HG02623 (cell line): ENCODE measurements at regions not wholly inside any gene's neighbourhood (a gene's known extent, or its start where the extent isn't known, plus 50 kb on each side); places are given as distances from the start of the nearest gene placed in this dataset.

ENCODE experiments used
- ATAC-seq: cut with Tn5 transposase; IDR thresholded peaks from one replicate; pipeline ENCODE4 v1.9.1; 2021; ENCODE audit warnings: moderate library complexity; ENCODE audit not compliant: unreplicated experiment

DNA sequence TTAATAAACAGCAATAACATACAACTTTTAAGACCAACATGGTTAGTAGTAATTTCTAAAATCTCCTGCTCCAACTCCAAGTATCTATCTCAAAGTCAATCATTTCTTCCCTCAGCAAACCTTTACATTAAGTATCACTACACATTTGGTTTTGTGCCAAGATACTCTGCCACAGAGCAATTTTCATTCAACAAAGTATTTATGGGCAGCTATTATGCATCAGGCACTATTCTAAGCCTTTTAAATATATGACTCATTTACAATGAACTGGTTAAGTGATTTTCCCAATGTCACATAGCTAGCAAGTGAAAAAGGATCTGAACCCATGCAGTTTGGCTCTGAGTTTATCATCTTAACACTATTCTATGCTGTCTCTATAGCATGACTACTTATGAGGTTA, 264.3 kb downstream of the NOL4 start:
- ATAC-seq = no peak

DNA sequence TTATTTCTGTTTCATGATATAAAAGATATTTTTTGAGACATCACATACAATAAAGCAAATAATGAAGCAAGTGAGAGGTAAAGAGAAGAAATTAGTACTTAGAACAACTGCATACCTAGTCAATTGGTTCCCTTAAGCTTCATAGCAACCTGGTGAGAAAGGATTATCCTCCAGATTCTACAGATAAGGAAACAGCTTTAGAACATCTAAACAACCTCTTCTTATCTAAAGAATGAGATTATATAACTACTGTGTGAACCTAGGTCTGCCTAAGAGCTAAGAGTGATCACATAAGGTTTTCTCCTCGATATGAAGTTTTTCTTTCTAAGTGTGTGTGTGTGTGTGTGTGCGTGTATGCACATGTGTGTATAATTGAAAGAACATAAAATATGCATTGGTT, 265.1 kb downstream of the NOL4 start:
- ATAC-seq = no peak

DNA sequence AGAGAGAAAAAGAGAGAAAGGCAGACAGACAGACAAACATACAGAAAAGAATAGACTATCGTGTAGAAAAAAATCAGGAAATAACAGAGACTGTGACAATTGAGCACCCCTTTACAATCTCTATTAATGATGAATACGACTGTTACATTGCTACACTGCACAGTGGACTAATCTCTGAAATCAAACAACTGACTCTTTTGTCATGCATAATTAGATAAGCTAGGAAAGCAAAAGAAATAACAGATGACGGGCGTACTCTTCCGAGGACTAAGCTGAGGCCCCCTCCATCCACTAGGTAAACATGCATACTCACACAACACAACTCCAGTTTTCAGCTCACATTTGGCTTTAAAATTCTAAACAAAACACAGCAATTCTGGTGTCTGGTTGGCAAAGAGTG, 267.0 kb downstream of the NOL4 start:
- ATAC-seq = no peak

DNA sequence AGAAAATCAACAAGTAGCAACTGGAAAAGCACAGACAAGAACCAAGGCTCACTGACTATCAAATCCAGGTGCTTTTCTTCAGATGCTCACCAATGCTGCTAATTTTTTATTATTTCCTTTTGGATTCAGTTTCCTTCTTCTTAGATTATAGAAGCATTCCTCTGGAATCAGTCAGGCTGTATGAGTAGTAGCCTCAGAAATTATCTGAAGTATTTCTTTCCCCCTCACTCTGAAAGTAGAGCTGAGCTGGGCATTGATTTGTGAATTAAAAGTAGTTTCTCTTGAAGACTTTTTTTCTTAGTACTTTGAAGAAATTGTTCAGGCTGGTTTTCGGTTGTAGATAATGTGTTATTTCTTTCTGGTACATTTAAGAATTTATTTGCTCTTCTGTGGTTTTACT, 273.7 kb downstream of the NOL4 start:
- no peak for ATAC-seq

DNA sequence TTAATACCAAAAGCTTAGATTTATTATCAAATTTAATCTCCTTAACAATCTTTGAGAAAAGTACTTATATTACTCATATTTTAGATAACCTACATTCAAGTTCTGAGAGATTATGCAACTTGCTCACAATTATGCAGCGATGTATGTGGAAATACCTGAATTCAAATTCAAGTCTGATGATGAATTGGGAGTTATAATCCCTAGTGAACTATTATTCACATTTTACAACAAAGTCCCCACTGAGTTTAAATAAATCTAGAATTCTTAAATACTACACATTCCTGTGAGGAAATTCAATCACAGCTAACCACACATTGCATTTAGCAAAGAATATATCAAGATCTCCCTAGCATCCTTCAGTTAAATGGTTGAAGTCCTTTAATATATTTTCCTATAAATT, 278.4 kb downstream of the NOL4 start:
- no peak for ATAC-seq

DNA sequence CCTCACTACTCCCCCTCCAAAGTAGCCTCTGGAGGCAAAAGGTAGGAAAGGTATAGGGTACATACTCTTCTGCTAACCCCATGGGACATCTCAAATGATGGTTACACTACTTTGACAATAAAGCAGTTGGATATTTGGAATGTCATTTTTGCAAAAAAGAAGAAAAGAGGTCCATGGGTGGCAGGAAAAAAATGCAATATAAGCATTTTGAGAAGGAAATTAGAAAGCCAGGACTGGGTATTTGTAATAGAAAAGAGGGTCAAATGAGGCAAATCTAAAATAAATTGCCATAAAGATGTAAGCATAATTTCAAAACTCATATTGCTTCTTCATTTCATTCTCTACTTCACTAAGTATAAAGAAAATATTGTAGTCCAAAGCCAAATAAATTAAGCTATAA, 280.2 kb downstream of the NOL4 start:
- no peak for ATAC-seq

DNA sequence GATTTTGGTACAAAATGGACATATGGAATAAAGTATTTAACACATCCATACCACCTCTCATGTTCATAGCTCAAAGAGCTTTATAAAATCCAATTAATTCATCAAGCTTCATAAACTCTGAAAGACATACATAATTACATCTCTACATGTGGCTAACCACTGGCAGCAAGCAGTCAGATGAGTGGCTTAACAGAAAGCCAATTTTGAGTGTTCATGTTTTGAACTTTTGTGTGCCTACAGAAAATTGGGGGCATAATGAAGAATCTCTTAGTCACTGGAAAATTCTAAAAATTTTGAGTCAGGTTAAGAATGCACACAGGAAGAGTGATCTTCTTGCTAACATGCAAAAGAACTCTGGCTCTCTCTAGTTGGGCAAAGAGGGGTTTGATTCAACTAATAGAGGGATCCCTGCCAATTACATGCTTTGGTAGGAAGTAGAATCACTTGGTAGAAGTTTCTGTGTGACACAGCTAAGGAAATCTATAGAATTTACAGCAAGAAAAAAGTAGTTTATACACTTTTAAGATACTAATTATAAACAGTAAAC, 287.4 kb downstream of the NOL4 start:
- no peak for ATAC-seq

DNA sequence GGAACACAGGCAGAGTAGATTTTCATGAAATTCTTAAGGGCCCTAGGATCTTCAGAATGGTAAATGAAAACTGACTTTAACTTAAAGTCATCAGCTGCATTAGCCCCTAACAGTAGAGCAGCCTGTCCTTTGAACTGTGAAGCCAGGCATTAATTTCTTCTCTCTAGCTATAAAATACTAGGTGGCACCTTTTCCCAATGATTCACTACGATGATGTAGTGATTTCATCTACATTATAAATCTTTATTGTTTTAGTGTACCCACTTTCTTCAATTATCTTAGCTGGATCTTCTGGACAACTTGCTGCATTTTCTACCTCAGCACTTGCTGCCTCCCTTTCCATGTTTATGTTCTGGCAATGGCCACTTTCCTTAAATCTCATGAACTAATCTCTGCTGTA, 290.5 kb downstream of the NOL4 start:
- ATAC-seq = no peak

DNA sequence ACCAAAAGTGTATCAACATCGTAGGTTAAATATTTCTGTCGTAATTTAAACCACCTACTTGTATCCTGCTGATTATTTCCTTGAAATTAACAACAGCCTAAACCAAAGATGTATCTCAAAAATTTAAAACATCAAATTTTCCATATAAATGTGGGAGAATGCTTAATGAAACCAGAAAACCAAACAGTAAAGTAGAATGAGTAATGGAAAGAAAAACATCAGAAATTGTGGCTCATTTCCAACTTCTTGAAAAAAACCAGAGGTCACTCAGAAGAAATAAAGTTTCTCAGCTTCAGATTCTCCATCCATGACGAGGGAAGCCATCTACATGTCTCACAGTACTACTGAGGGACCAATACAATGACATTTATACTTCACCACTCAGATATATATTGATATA, 296.5 kb downstream of the NOL4 start:
- ATAC-seq = no peak

DNA sequence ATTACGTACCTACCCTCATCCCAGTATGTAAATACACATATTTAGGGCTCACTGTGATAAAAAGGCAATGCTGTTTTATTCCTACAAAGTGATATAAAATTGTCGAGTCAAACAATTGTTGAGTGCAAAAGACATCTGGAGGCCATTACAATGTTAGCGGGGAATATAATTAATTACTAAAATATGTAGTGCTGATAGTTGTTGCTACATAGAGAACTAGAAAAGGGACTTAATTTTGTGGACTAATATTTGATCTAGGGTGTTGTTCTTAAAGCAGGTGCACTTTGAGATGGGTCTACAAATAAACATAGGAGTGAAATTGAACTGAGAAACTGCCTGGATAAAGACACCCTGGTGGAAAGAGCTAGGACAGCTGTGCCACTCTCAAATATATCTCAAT, 300.1 kb downstream of the NOL4 start:
- no peak for ATAC-seq

DNA sequence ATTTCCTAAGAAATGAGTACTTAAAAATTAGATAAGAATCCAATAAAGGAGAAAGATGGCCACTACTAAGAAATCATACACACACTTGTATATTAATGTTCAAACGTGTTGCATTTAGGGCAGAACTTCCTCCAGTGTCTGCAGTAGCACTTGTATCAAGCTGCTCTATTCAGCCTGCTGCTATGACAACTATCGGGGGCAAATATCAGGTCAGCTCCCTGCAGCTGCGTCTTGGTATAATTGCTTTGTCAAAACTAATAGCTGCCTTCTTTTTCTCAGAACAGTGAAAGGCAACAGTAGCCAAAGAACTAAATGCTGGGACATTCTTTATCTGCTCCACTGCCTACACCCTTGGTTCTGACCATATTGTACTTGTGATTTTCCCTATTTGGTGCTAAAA, 300.7 kb downstream of the NOL4 start:
- ATAC-seq = no peak

DNA sequence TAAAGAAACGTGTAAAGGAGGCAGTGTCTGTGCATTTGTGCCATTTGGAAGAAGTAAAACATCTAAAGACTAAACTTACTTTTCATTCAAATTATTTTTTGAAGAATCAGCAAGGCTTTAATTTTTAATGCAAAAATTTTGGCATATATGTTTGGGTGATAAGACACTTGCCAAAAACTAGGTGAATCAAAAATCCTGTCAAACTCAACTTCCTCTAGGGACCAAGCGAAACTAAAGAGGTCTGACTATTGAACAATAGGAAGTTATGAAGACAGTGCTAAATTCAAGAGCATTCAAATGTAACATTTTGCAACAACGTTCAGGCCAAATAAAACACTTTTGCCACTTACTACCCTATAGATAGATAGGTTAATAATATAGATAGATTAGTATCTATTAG, 306.1 kb downstream of the NOL4 start:
- ATAC-seq = no peak

DNA sequence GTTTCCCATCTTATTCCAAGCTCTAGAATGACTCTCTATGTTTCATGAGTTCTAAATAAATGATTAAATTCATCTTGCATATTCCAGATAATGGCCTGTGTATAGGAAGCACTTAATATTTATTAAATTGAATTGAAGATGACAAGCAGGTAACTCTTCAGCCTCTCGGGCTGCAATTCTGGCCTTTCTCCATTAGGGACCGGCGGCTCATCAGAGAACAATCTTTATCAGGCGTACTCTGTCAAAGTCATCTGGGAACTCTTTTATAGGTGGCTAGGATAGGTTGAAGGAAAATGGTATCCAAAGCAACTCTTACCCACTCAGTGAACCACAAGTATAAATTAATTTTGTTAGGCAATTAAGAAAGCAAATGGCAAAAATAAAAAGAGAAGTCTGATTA, 308.5 kb downstream of the NOL4 start:
- no peak for ATAC-seq

DNA sequence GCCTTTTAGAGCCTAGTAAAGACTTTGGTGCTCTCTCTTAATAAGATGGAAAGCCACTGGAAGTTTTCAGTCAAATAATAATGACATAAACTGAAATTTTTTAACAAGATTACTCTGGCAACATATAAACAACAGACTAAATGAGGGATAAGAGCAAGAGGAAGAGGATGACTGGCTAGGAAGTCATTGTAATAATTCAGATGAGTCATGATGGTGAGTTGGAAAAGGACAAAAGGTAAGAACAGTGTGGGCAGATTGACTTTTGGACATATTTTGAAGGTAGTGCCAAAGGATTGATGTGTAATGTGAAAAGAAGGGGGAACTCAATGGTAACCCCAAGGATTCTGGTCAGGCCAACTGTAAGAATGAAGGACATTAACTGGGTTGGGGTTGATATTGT, 310.3 kb downstream of the NOL4 start:
- no peak for ATAC-seq

DNA sequence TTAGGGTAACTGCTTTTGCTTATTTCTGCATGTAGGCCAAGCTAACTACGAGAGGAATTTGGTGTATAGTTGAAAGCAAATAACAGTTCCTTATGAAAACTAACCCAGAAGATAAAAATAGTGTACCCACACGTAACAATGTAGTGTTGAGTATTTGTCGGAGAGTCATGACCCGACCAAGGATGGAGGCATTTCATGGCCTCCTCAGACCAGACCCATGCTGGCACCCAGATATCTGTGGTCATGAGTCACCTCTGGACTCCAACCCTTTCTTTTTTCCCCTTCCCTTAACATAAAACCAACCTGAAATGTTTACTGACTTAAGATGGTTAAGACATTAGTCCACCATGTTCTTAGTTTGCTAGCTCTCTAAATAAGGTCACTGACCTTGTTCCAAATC, 318.7 kb downstream of the NOL4 start:
- no peak for ATAC-seq

DNA sequence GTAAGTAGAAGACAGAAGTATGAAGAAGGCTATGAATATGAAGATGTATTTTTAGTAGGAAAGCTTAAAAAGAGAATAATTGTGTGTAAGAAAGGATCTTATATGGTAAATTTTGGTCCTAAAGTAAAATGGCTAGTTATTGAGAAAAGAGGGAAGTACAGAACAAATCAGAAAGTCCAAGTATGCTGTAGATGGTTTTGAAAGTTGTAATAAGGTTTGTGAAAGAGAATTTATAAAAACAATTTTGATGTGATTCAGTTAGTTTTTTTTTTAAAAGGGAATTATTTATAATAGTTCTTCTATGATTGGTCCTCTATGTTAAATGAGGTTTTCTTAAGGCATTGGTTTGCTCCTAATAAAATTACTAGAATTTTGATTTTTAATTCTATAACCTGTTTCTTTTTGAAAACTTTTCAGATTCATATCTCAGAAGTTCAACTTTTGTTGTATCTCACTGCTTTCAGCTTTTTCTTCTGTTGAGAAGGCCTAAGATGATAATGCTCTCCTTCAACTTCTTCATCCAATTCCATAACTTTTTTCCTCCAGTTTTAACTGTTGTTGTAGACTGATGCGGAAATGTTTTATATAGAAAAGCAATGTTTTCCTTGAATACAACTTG, 322.7 kb downstream of the NOL4 start:
- ATAC-seq = no peak

DNA sequence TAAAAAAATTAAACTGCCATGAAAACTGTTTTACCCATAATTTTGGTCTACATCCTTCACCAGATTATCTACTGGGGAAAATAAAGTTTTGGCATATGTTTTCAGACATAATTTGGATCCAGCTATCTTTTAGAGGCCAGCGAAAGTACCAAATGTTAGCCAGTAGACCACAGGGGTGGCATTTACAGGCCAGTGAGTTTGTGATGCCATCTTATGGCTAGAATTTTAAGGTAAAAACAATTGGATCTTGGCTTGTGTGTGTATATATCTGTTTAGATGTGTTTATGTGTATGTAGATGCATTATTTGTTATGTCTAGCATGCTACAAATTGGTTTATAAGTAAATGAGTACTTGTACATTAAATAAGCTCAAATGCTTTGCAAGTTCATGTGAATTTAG, 322.6 kb downstream of the ASXL3 start:
- no peak for ATAC-seq

DNA sequence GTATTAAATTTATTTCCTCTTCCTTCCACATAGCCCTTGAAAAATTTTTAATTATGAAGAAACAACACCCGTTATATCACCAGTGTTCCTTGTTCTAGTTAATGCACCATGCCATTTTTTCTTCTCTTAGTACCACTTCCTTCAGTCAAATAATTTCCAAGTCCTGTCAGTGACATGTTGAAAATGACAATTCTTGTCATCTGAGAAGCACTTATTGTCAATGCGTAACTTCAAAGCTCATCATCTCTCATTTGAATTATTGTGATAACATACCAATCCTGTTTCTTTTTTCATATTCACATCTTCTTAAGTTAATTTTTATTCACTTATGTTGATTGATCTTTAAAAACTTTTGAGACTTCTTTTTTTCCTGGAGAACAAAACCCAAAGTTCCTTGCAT, 320.4 kb downstream of the ASXL3 start:
- ATAC-seq = no peak

DNA sequence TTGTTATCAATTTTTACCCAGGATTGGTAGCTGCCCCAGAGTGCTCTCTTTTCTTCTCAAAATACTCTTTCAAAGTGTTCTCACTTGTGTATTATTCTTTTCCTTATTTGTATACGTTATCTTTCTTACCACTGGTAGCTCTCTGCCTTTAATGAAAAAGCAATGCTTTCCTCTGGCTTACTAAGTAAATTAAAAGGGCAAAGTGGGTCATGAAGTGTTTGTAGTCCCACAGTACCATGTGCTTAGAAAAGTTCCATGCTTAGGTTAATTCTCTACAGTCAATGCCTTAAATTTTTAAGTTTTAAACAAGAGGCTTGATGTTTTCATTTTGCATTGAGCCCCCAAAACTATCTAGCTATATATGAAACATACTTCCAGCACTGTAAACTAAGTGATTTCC, 300.2 kb downstream of the ASXL3 start:
- no peak for ATAC-seq

DNA sequence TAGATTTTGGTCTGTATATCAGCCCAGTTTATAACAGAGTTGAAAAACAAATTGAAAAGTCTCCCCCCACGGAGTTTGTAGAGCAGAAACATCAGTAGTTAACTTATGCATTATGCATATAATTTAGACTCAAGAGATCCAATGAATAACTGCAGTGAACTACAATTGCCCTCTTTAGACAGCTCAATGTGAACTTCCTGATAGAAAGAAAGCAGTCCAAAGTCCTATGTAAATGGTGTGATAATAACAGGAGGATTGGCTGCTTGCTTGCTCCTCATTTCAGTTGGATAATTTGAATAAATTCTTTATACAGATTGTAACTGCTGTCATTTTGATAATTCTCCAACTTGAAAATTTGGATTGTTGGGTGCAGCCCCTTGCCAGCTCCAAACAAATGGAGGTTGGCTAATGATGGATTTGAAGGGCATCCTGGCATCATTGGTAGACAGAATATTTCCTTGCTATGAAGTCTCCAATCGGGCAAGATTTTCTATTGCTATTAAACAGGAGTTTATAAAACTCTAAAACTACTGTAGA, 297.1 kb downstream of the ASXL3 start:
- ATAC-seq = no peak

DNA sequence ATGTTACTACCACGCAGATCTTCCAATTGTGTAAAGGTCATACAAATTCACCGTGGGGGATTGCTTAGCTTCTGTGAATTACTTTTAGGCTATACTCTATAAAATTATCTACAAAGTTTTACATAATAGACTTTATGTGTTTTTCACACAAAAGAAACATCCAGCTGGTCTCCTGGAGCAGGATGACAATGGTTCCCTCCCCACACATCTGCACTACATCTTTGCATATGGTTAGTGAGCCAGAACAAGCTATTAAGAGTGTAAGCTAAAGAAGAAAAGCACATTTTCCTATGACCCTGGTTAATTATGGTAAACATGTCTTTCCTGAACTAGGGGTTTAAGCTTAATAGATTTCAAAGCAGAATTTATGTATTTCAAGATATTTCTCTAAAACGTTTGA, 295.1 kb downstream of the ASXL3 start:
- no peak for ATAC-seq

DNA sequence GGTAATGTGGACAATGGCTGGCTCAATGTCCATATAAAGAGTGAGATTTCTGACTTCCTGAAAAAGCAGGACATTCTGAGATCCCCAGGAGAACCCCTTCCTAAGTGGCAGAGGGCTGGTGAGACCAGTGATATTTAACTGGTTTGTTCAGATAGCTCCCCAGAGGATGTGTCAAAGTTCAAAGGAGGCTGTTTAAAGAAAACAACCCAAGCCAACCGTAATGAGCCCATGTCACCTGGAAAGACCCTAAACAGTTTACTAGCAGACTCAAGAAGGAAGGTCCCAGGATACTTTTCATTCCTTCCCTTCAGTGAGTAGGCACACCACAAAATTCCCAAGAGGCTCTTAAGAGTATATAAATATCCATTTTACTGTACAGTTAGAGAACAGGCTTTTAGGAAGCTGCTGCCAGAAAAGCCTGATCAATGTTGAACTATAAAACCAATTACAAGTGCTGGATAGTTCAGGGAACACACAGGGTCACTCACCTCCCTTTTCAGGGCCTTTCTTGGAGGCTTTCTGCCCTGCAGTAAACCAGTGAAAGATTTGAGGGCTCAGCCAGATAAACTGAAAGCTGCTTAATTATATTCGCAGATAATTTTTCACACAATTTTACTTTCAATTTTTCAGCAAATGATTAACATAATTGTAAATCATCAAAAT, 293.5 kb downstream of the ASXL3 start:
- ATAC-seq = no peak

DNA sequence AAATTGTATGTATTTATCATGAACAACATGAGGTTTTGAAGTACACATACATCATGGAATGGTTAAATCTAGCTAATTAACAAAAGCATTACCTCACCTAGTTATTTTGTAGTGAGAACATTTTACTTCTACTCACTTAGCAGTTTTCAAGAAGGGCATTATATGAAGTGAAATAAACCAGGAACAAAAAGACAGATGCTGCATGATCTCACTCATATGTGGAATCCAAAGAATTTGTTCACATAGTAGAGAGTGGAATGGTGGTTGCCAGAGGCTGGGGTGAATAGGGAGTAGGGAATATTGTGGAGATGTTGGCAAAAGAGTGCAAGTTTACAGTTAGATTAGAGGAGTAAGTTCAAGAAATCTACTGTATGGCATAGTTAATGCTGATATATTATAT, 292.0 kb downstream of the ASXL3 start:
- ATAC-seq = no peak
